Breast epithelium (tissue), 4 donors: ENCODE measurements at regions not wholly inside any gene's neighbourhood (a gene's known extent, or its start where the extent isn't known, plus 50 kb on each side); places are given as distances from the start of the nearest gene placed in this dataset.

Experiments used
- DNase-seq, 2 donors: peaks; one replicate each; pipeline ENCODE4 v3.0.0-alpha.2; 2019; ENCODE audit warnings: low spot score in 2 of 2
- H3K27ac ChIP-seq, 2 donors: fragments of 200-600 bp; sonication (generic) in 1 of 2; one replicate each; pipeline ENCODE4 v1.5.1; 2016 to 2019; ENCODE audit warnings: mild to moderate bottlenecking in 1 of 2
- H3K27me3 ChIP-seq, 2 donors: fragments of 200-600 bp; sonication (generic) in 1 of 2; one replicate each; pipeline versions ENCODE4 v1.5.1 to v1.6.0; 2017 to 2019; ENCODE audit warnings: control low read depth in 1 of 2, mild to moderate bottlenecking in 1 of 2
- H3K36me3 ChIP-seq: fragments of 200-600 bp; one replicate; pipeline ENCODE4 v1.5.1; 2019
- H3K4me1 ChIP-seq, 2 donors: fragments of 200-600 bp; sonication (generic); one replicate each; pipeline ENCODE4 v1.5.1; 2016 to 2019; ENCODE audit warnings: control low read depth in 1 of 2
- H3K4me3 ChIP-seq, 3 donors: fragments of 200-600 bp; sonication (generic); 1 replicate in 2 of 3; 2 replicates in 1 of 3; pipeline ENCODE4 v1.5.1; 2016 to 2019; ENCODE audit warnings: mild to moderate bottlenecking in 3 of 3, moderate library complexity in 2 of 3
- H3K9me3 ChIP-seq, 2 donors: fragments of 200-600 bp; sonication (generic) in 1 of 2; one replicate each; pipeline ENCODE4 v1.5.1; 2016 to 2019; ENCODE audit warnings: control low read depth in 1 of 2
- POLR2A ChIP-seq: fragments of 450-650 bp; IDR thresholded peaks from one replicate; pipeline ENCODE4 v1.6.1; 2016; ENCODE audit warnings: antibody characterized with exemption, mild to moderate bottlenecking, moderate library complexity
- POLR2AphosphoS5 ChIP-seq, 3 donors: sonication (generic); formaldehyde crosslinking; IDR thresholded peaks; one replicate each; pipeline ENCODE4 v1.6.1; 2017; ENCODE audit warnings: antibody characterized with exemption in 3 of 3
- intact Hi-C: fragments of 100-400 bp; cut with DNase I; formaldehyde crosslinking; loops from one replicate; pipeline ENCODE4 v1.15.1; 2023; ENCODE audit warnings: low total_unique reads
- TF ChIP-seq, protein P1 (sequence below), 3 donors: fragments of 450-650 bp; IDR thresholded peaks; one replicate each; pipeline ENCODE4 v1.5.1; 2016 to 2017; ENCODE audit warnings: antibody characterized with exemption in 3 of 3, mild to moderate bottlenecking in 3 of 3, moderate library complexity in 3 of 3

DNA sequence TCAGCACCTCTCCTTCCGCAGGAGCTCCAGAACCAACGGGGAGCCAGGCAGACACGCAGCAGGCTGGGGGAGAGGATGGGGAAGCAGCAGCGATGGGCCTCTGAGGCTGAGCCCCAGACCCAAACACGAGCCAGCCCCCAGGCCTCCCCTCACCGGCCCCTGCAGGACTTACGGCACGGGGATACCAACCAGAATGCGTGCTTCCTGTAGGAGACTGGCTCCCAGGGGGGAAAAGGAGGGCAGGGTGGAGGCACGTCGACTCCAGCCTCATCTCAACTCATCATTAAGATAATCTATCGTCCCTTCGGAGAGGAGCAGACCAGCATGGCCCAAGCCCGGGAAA, 495.1 kb upstream of the MYT1L start:
- no peak for TF ChIP-seq POLR2AphosphoS5 (IDR thresholded peaks at IDR 0.05)
- TF ChIP-seq, protein P1, sequence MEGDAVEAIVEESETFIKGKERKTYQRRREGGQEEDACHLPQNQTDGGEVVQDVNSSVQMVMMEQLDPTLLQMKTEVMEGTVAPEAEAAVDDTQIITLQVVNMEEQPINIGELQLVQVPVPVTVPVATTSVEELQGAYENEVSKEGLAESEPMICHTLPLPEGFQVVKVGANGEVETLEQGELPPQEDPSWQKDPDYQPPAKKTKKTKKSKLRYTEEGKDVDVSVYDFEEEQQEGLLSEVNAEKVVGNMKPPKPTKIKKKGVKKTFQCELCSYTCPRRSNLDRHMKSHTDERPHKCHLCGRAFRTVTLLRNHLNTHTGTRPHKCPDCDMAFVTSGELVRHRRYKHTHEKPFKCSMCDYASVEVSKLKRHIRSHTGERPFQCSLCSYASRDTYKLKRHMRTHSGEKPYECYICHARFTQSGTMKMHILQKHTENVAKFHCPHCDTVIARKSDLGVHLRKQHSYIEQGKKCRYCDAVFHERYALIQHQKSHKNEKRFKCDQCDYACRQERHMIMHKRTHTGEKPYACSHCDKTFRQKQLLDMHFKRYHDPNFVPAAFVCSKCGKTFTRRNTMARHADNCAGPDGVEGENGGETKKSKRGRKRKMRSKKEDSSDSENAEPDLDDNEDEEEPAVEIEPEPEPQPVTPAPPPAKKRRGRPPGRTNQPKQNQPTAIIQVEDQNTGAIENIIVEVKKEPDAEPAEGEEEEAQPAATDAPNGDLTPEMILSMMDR (IDR thresholded peaks at IDR 0.05), result no peak
- no peak for DNase-seq
- intact Hi-C loops, result no loop called here
- H3K27ac ChIP-seq, result no peak overlapping the region
- H3K36me3 ChIP-seq, result no peaks in the 10 kb centered on the region
- H3K9me3 ChIP-seq, result peaks cover 0 to 9% of the 10 kb centered on the region in 2 donors
- H3K4me1 ChIP-seq, result no peaks in the 10 kb centered on the region
- no peaks in the 10 kb centered on the region for H3K27me3 ChIP-seq
- no peak overlapping the region for H3K4me3 ChIP-seq

DNA sequence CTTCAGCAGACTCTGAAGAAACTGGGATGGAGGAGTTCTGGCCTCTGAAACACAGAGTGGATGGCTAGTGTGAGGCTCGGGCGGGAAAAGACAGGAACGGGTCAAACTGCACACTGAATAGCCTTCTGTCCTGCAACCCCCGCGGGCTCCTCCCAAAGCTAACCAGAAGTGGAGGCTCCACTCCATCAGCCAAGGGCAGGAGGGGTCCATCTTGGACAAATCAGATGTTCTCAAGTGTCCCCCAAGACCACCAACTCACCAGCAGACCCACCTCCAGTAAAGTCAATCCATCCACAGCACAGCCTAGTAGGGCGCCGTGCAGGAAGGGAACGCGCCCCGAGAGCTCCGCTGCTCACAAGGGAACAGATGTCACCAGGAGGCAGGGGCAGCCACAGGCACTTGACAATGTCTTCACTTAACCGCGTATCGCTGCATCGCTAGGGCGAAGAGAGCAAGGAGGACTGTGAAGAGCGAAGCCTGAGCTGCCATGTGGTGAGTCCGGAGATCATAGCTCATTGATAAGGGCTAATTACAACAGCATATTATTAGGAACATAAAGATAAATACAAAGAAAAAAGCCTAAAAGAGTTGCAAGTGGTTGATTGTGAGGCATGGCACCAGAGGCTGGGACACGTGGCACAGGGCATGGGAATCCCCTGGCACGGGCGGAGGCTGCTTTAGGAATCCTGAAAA, 494.6 kb upstream of the MYT1L start:
- TF ChIP-seq POLR2AphosphoS5 (IDR thresholded peaks at IDR 0.05), result no peak
- no peak for TF ChIP-seq POLR2A
- TF ChIP-seq, protein P1 (IDR thresholded peaks at IDR 0.05), result no peak
- no peak overlapping the region for H3K27ac ChIP-seq
- H3K4me3 ChIP-seq, result no peak overlapping the region
- intact Hi-C loops, result no loop called here
- H3K9me3 ChIP-seq, result peaks cover 0 to 13% of the 10 kb centered on the region in 2 donors
- H3K4me1 ChIP-seq, result no peaks in the 10 kb centered on the region
- no peak for DNase-seq
- no peaks in the 10 kb centered on the region for H3K36me3 ChIP-seq
- H3K27me3 ChIP-seq, result no peaks in the 10 kb centered on the region

DNA sequence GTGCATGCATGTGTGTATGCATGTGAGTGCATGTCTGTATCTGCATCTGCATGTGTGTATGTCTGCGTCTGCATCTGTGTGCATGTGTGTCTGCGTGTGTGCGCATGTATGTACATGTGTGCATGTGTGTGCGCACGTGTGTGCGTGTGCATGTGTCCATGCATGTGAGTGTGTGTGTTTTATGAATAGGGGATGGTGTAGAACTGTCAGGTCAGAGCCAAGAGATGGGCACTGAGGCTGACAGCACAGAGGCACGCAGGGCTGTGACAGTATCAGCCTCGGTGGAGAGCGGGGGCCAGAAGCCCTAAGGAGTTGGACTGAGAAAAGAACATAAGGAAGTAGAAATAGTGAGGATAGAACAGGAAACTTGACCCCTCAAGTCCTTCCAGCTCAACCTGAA, 494.0 kb upstream of the MYT1L start:
- Histone ChIP-seq H3K9me3 (peaks cover 0 to 13% of the 10 kb centered on the region in 2 donors), H3K27me3 (no peaks in the 10 kb centered on the region), H3K4me3 (no peak overlapping the region), H3K36me3 (no peaks in the 10 kb centered on the region), H3K27ac (no peak overlapping the region), H3K4me1 (no peaks in the 10 kb centered on the region)
- no peak for DNase-seq
- intact Hi-C loops, result no loop called here
- TF ChIP-seq, protein P1 (IDR thresholded peaks at IDR 0.05), result no peak
- TF ChIP-seq POLR2AphosphoS5 (IDR thresholded peaks at IDR 0.05) (no peak), POLR2A (no peak)

DNA sequence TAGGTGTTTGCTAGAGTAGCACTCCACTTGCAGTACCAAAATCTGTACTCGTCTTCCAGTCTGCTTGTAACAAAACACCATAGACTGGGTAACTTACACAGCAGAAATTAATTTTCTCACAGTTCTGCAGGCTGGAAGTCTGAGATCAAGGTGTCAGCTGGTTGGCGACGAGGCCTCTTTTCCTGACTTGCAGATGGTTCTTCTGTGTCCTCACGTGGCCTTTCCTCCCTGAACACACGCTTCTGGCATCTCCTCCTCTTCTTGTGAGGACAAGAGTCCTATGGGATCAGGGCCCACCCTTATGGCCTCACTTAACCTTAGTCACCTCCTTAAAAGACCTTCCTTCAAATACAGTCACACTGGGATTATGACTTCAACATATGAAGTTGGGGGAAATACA, 493.5 kb upstream of the MYT1L start:
- Histone ChIP-seq H3K4me1 (no peaks in the 10 kb centered on the region), H3K27ac (no peak overlapping the region), H3K36me3 (no peaks in the 10 kb centered on the region), H3K27me3 (no peaks in the 10 kb centered on the region), H3K4me3 (no peak overlapping the region), H3K9me3 (peaks cover 0 to 13% of the 10 kb centered on the region in 2 donors)
- DNase-seq, result no peak
- intact Hi-C loops, result no loop called here
- no peak for TF ChIP-seq POLR2A
- no peak for TF ChIP-seq POLR2AphosphoS5 (IDR thresholded peaks at IDR 0.05)
- TF ChIP-seq, protein P1 (IDR thresholded peaks at IDR 0.05), result no peak

DNA sequence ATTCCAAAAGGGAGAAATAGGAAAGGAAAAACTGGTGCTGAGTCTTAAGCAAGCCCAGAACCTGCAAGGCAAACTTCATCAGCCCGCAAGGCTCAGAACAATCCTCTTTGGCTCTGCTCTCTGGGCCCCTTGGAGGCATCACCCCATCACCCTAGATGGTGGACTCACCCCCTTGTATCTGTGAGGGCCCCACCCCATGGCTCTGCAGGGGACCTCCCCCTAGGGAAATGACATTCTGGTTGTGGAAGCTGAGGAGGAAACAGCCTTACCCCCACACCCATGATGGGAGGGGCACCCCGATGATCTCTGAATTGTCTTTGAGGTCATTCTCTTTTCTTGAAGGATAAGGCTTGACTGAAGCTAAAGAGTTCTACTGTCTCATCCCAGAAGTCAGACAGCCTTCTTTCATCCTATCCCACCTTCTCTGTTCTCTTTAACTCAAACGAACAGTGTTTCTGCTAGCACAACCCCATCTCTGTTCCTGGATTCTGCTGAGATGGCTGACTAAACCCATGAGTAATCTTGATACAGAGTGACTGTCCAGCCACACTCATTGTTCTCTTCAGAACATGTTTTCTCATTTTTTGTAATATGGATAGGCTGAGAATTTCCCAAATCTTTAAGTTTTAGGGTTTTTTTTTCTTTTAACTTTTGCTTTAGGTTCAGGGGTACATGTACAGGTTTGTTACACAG, 492.1 kb upstream of the MYT1L start:
- Histone ChIP-seq H3K4me1 (no peaks in the 10 kb centered on the region), H3K27ac (no peak overlapping the region), H3K4me3 (no peak overlapping the region), H3K27me3 (no peaks in the 10 kb centered on the region), H3K9me3 (peaks cover 0 to 13% of the 10 kb centered on the region in 2 donors), H3K36me3 (no peaks in the 10 kb centered on the region)
- intact Hi-C loops, result no loop called here
- TF ChIP-seq, protein P1 (IDR thresholded peaks at IDR 0.05), result no peak
- TF ChIP-seq POLR2A (no peak), POLR2AphosphoS5 (IDR thresholded peaks at IDR 0.05) (no peak)
- DNase-seq, result no peak
